K562 (cell line): ENCODE measurements at regions not wholly inside any gene's neighbourhood (a gene's known extent, or its start where the extent isn't known, plus 50 kb on each side); places are given as distances from the start of the nearest gene placed in this dataset.

ENCODE experiments used
- ATAC-seq: fragments of 200-7000 bp; cut with Tn5 transposase; 3 replicates; pipeline ENCODE4 v1.9.1; 2020; ENCODE audit warnings: moderate library complexity
- BruUV-seq: library from RNA; stranded (reverse); fragments of 400-500 nt; replicated peaks from 2 replicates; lab custom pipeline; 2021; lab: Mats Ljungman, UMichigan
- CTCF ChIA-PET: fragments of 300-600 bp; formaldehyde crosslinking; extraction: SDS; loops from one replicate; lab custom pipeline; 2021; ENCODE audit warnings: low intra/inter-chr PET ratio; lab: Yijun Ruan, JAX
- POLR2A ChIA-PET: fragments of 300-600, 350-650 bp; sonication (Branson Sonifier 250); formaldehyde crosslinking; extraction: SDS; loops from one replicate; lab custom pipeline; 2021; ENCODE audit warnings: antibody characterized with exemption, inconsistent platforms; lab: Yijun Ruan, JAX
- DNase-seq, 4 experiments: peaks; one replicate each; pipeline versions ENCODE4 v3.0.0 to v3.0.0-alpha.2; 2011 to 2018; ENCODE audit warnings: low spot score in 3 of 4, mixed read lengths in 3 of 4; ENCODE audit errors: extremely low read depth in 1 of 4
- FAIRE-seq: peaks from 2 replicates; lab custom pipeline; 2011; peaks lifted over from hg19 to GRCh38; lab: Jason Lieb, UNC
- H2AFZ ChIP-seq: 2 replicates; pipeline ENCODE4 v1.6.0; 2011; ENCODE audit warnings: low read depth, low read length, control low read depth, inconsistent platforms
- H3K27ac ChIP-seq: fragments of 200-600 bp; 3 replicates; pipeline ENCODE4 v1.8.0; 2011; ENCODE audit warnings: low read depth, mild to moderate bottlenecking, control low read depth, inconsistent platforms, low read length, moderate library complexity, mixed read lengths; ENCODE audit errors: extremely low read depth
- H3K27me3 ChIP-seq, 2 experiments: fragments of 300-600 bp in 1 of 2; 2 replicates in 1 of 2; 3 replicates in 1 of 2; pipeline versions ENCODE4 v1.6.0 to v1.8.0; 2011; ENCODE audit warnings: inconsistent platforms in 2 of 2, low read length in 2 of 2, mild to moderate bottlenecking in 1 of 2, mixed read lengths in 1 of 2, moderate library complexity in 1 of 2; ENCODE audit not compliant: control insufficient read depth in 2 of 2, insufficient read depth in 2 of 2
- H3K36me3 ChIP-seq: fragments of 300-600 bp; 3 replicates; pipeline ENCODE4 v1.8.0; 2011; ENCODE audit warnings: mild to moderate bottlenecking, low read length, inconsistent platforms; ENCODE audit not compliant: control insufficient read depth, insufficient read depth
- H3K4me1 ChIP-seq, 2 experiments: fragments of 200-600 bp in 1 of 2; replicated peaks in 1 of 2; 2 replicates in 1 of 2; 3 replicates in 1 of 2; pipeline versions ENCODE4 v1.5.1 to v1.8.0; 2011; ENCODE audit warnings: inconsistent platforms in 2 of 2, low read length in 2 of 2, mild to moderate bottlenecking in 1 of 2, mixed read lengths in 1 of 2, moderate library complexity in 1 of 2; ENCODE audit not compliant: control insufficient read depth in 2 of 2, insufficient read depth in 2 of 2
- H3K4me2 ChIP-seq: 2 replicates; pipeline ENCODE4 v1.6.1; 2011; ENCODE audit warnings: low read length, control low read depth, inconsistent platforms, mixed read lengths; ENCODE audit not compliant: insufficient read depth
- H3K4me3 ChIP-seq: fragments of 200-600 bp; sonication (generic), shearing (Covaris generic); 2 replicates; pipeline ENCODE4 v1.5.1; 2016; ENCODE audit warnings: control low read depth, inconsistent platforms
- H3K79me2 ChIP-seq: fragments of 200-600 bp; 3 replicates; pipeline ENCODE4 v1.8.0; 2011; ENCODE audit warnings: low read length, inconsistent platforms; ENCODE audit not compliant: control insufficient read depth, insufficient read depth
- H3K9ac ChIP-seq, 2 experiments: 2 replicates each; pipeline versions ENCODE4 v1.6.0 to v1.6.1; 2011; ENCODE audit warnings: low read depth in 2 of 2, low read length in 2 of 2, control low read depth in 1 of 2, inconsistent platforms in 1 of 2, mild to moderate bottlenecking in 1 of 2, mixed read lengths in 1 of 2; ENCODE audit not compliant: insufficient read depth in 1 of 2
- H3K9me1 ChIP-seq: one replicate; pipeline ENCODE4 v1.6.0; 2011; ENCODE audit warnings: inconsistent platforms, mild to moderate bottlenecking, low read length, moderate library complexity; ENCODE audit not compliant: control insufficient read depth, insufficient read depth
- H3K9me3 ChIP-seq: replicated peaks from 2 replicates; pipeline ENCODE4 v1.5.1; 2011; ENCODE audit warnings: low read depth, low read length, inconsistent platforms; ENCODE audit not compliant: control insufficient read depth, insufficient read depth
- H4K20me1 ChIP-seq: replicated peaks from 2 replicates; pipeline ENCODE4 v1.6.1; 2011; ENCODE audit warnings: low read length, inconsistent platforms, mixed read lengths; ENCODE audit not compliant: control insufficient read depth, insufficient read depth
- CREB1 ChIP-seq, 2 experiments: sonication (generic) in 1 of 2; formaldehyde crosslinking in 1 of 2; IDR thresholded peaks; 2 replicates each; pipeline versions ENCODE4 v1.6.1 to v1.8.0; 2012 to 2022; ENCODE audit warnings: inconsistent platforms in 1 of 2, mild to moderate bottlenecking in 1 of 2, missing genetic modification reagents in 1 of 2, moderate library complexity in 1 of 2
- DIDO1 ChIP-seq: fragments of 450-650 bp; IDR thresholded peaks from 2 replicates; pipeline ENCODE4 v1.6.1; 2016; ENCODE audit warnings: low read depth, missing biosample characterization, missing genetic modification characterization
- GABPB1 ChIP-seq: sonication (generic); formaldehyde crosslinking; IDR thresholded peaks from 2 replicates; pipeline ENCODE4 v1.8.0; 2022; ENCODE audit warnings: mild to moderate bottlenecking, missing genetic modification reagents
- MAFK ChIP-seq: IDR thresholded peaks from 2 replicates; pipeline ENCODE4 v1.6.1; 2011; ENCODE audit warnings: low read length, improper control_type of control experiment
- MXI1 ChIP-seq: IDR thresholded peaks from 2 replicates; pipeline ENCODE4 v1.6.1; 2011; ENCODE audit warnings: low read depth, mild to moderate bottlenecking, improper control_type of control experiment, low read length
- PCBP1 ChIP-seq: fragments of 200-400 bp; formaldehyde crosslinking; IDR thresholded peaks from 2 replicates; pipeline ENCODE4 v1.6.1; 2018; ENCODE audit warnings: mild to moderate bottlenecking, low read depth, low read length; ENCODE audit not compliant: poor library complexity, severe bottlenecking
- PPARD ChIP-seq: fragments of 250-450 bp; sonication (Bioruptor Pico); IDR thresholded peaks from 2 replicates; pipeline ENCODE4 v1.8.0; 2022; ENCODE audit warnings: inconsistent platforms, mild to moderate bottlenecking, moderate library complexity
- U2AF1 ChIP-seq: fragments of 200-400 bp; formaldehyde crosslinking; optimal IDR thresholded peaks from 2 replicates; pipeline ENCODE3; 2017; ENCODE audit warnings: mild to moderate bottlenecking, low read depth, low read length, moderate library complexity
- ZNF140 ChIP-seq: fragments of 250-450 bp; sonication (Bioruptor Pico); IDR thresholded peaks from 2 replicates; pipeline ENCODE4 v1.8.0; 2021; ENCODE audit warnings: moderate library complexity, mild to moderate bottlenecking, inconsistent platforms
- ZNF384 ChIP-seq: IDR thresholded peaks from 2 replicates; pipeline ENCODE4 v1.6.1; 2012; ENCODE audit warnings: low read depth, low read length, improper control_type of control experiment
- WGBS: fragments of 100-300 bp; shearing (Covaris generic); methylation state at CpG from one replicate; pipeline ENCODE4 v1.1.6; 2016; ENCODE audit warnings: low coverage, mixed read lengths; ENCODE audit not compliant: insufficient coverage; ENCODE audit errors: missing lambda C conversion rate; 5-methylcytosine and 5-hydroxymethylcytosine counted together
- in situ Hi-C: fragments of 300-500 bp; cut with MboI; formaldehyde crosslinking; loops from 4 replicates; pipeline ENCODE4 v1.15.0; 2018; ENCODE audit warnings: inconsistent platforms, mixed read lengths
- intact Hi-C: fragments of 100-400 bp; cut with micrococcal nuclease; formaldehyde crosslinking; loops from 2 replicates; pipeline ENCODE4 v1.14.2; 2022

GRCh38 chr10:43811871-43812270 lies 163.2 kb upstream of the ZNF32 start:
- H3K9me3 ChIP-seq, result no peaks in the 10 kb centered on the region
- intact Hi-C loops, result no loop called here
- no peak overlapping the region for H3K9ac ChIP-seq
- H4K20me1 ChIP-seq, result no peaks in the 10 kb centered on the region
- no TSS peak for BruUV-seq
- H3K4me1 ChIP-seq, result no peaks in the 10 kb centered on the region
- H3K79me2 ChIP-seq, result no peaks in the 10 kb centered on the region
- H3K36me3 ChIP-seq, result no peaks in the 10 kb centered on the region
- ChIA-PET CTCF (no interaction called here), POLR2A (no interaction called here)
- in situ Hi-C loops, result no loop called here
- FAIRE-seq, result no peak
- H3K4me3 ChIP-seq, result no peak overlapping the region
- peaks cover 0 to 5% of the 10 kb centered on the region in 2 experiments; a peak in 1 of 5 replicates for H3K27me3 ChIP-seq
- no peak for ATAC-seq
- H3K4me2 ChIP-seq, result no peak overlapping the region
- no peaks in the 10 kb centered on the region for H3K9me1 ChIP-seq
- no peak for TF ChIP-seq GABPB1 (CRISPR knock-in tag)
- TF ChIP-seq MAFK, result no peak
- no peak for TF ChIP-seq DIDO1 (tag)
- TF ChIP-seq MXI1, result no peak
- TF ChIP-seq PPARD (CRISPR knock-in tag), result no peak
- TF ChIP-seq PCBP1, result no peak
- TF ChIP-seq CREB1 (IDR thresholded peaks at IDR 0.05), result no peak
- TF ChIP-seq CREB1 (CRISPR knock-in tag; IDR thresholded peaks at IDR 0.05), result no peak
- no peak for TF ChIP-seq U2AF1
- TF ChIP-seq ZNF384, result no peak
- TF ChIP-seq ZNF140, result no peak
- DNase-seq, result no peak
- H2AFZ ChIP-seq, result no peak overlapping the region
- 0% methylated on average over 3 of the region's 3 CpGs for WGBS
- no peak overlapping the region for H3K27ac ChIP-seq
